GM18868 (cell line): ENCODE measurements at regions not wholly inside any gene's neighbourhood (a gene's known extent, or its start where the extent isn't known, plus 50 kb on each side); places are given as distances from the start of the nearest gene placed in this dataset.

ENCODE experiments used
- ATAC-seq: cut with Tn5 transposase; IDR thresholded peaks from one replicate; pipeline ENCODE4 v1.9.1; 2021; ENCODE audit warnings: mild to moderate bottlenecking, moderate library complexity; ENCODE audit not compliant: unreplicated experiment

GRCh38 chr5:143992496-143992895 lies 178.0 kb downstream of the YIPF5 start:
- no peak for ATAC-seq

- ATAC-seq = no peak
These were observed 167.6 kb downstream of the YIPF5 start for GRCh38 chr5:144002876-144003275.

- no peak for ATAC-seq
These were observed 166.8 kb downstream of the YIPF5 start for GRCh38 chr5:144003636-144004035.

DNA sequence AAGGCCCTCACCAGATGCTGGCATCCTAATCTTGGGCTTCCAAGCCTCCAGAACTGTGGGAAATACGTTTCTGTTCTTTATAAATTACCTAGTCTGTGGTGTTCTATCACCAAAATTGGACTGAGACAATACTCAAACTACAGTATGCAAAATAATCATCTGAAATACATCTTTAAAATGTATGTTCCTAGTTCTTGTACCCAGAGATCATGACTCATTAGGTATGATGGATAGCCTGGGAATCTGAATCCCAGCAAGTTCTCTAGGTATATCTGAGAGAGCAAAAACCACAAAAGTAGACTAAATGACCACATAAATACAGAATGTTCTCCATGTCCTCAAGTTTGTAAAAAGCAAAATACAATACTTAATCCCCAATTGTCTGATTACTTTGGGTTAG lies 166.3 kb downstream of the YIPF5 start:
- ATAC-seq = no peak

GRCh38 chr5:144004751-144005150 lies 165.7 kb downstream of the YIPF5 start:
- ATAC-seq = no peak

DNA sequence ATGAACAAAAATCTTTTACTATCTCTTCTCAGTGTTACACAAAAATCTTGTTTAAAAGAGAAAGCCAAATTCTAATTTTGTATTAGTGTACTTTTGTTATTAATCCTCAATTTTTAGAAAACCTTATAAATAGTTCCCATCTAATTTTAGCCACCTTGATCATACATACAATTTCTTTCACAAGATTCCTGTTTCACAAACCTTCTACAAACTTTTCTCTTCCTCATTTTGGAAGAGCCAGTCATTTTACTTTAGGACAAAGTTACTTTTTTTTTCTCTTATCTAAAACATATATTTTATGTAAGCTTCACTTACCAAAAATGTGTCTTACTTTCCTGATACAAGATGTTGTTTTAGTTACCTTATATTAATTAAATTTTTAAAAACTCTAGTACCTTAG lies 161.3 kb downstream of the YIPF5 start:
- no peak for ATAC-seq

GRCh38 chr5:144011388-144011787 lies 159.1 kb downstream of the YIPF5 start:
- ATAC-seq = no peak

GRCh38 chr5:144013816-144014215 lies 156.6 kb downstream of the YIPF5 start:
- no peak for ATAC-seq

DNA sequence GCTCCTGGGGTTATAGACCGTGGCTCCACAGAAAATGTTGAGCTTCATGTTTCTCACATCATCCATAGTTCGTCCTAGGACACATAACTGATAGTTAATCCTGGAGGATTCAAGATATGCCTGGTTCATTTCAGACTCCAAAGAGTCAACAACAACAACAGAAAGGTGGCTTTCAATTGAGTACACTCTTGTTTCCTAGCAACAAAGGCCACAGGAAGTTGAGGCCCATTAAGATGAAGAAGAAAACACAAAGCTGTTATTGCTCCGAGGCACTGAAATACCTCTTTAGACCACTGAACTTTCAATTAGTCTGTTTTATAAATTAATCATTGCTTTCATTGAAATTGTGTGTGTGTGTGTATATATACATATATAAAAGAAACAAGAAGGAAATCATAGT lies 154.5 kb downstream of the YIPF5 start:
- no peak for ATAC-seq

DNA sequence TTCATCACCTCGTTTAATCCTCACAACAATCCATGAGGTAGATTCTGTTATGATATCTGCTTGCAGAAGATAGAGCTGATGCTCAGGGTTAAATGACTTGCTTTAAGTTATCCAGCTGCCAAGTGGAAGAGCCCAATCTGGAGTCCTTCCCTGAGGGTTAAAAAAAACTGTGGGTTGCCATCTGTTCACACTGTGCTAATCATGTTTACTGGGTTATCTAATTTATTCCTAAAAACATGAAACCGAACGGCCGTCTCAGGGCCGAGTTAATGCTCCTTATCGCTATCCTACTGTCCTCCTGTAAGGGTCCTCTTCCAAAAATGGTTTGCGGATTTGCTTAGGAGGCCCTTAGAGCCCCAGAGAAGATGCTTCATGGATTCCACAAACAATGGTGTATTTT lies 153.3 kb downstream of the YIPF5 start:
- ATAC-seq = no peak

DNA sequence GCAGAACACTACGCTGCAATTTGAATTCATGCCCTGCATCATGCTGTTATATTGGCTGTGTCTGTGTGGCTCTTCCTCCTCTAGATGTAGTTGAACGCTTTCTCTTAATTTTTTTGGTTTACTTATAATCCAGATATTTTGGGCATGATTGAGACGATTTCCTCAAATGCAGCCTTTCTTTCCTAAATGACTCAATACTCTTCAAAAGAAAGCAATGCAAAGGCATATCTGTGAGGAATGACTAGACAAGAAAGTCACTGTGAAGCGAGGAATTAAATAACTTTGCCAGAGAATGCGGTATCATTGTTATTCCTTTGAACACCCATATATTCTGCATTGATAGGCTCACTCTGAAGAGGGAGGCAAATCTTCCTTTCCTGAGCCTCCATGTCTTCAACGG lies 152.8 kb downstream of the YIPF5 start:
- ATAC-seq = no peak

DNA sequence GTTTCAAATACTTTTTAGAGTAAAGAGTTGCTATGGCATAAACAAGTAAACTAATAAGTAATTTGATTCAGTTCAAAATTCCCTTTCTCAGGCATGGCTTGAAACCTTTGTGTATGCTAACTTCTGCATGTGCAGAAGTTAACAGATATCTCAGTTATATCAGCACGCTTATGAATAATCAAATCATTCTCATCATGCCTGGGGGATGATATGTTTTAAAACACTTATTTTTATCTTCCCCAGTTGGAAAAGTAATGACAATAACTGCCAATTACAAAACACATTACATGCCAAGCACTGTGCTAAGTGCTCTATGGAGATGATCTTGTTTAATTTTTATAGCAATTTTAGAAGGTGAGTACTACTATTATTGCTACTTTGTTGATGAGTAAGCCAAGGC lies 146.4 kb downstream of the YIPF5 start:
- no peak for ATAC-seq

DNA sequence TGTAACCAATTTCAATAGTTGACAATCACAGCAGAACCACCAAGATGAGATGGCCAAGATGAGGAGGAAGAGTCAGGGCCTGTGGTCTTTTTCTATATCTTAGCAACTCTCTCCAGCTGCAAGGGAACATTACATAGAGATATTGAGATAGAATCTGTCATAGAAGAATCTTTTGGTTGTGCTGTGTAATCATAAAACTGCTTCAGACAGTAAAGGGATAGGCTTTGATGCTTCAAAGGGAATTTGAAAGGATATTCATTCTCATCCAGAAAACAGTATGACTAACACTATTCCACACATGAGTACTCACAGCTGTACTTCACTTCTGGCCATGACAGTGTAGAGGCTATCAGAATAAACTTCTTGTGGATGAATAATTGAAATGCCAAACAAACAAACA lies 145.9 kb downstream of the YIPF5 start:
- no peak for ATAC-seq

DNA sequence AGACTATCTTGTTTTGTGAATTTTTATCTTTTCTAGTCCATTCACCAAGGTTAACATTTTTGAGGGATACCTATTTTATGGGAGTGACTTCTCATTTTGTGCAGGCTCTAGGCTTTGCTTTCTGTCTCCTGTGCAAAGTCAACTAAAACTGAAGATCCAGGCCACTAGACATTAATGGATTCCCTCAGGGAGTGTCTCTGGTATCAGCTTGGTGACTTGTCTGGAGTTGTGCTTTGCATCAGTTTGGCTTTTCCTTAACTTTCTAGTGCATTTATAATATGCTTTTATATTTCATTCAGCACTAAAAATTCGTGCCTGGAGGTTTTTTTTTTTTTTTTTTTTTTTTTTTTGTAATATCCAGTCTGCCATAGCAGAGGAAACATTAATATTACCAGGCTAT lies 144.2 kb downstream of the YIPF5 start:
- ATAC-seq = no peak

DNA sequence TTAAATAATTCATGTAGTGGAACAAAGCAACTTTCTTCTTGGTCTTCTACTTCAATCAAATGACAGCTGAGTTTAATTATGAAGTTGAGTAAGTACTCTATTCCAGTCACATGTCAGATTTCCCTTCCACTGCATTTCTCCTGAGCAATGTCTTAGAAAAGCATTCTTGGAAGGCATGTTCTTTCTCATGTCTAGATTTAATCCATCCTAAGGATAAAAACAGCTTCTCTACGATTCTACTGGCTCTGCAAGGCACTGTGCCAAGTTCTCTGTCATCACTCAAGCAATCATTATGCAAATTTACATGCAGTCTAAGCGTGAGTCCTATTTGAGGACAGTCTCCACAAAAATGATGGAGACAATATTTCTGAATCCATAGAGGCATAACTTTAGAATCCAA lies 142.4 kb downstream of the YIPF5 start:
- ATAC-seq = no peak

- ATAC-seq = no peak
These were observed 141.8 kb downstream of the YIPF5 start for GRCh38 chr5:144028636-144029035.

GRCh38 chr5:144030904-144031303 lies 139.6 kb downstream of the YIPF5 start:
- no peak for ATAC-seq

GRCh38 chr5:144032375-144032774 lies 138.1 kb downstream of the YIPF5 start:
- no peak for ATAC-seq

- ATAC-seq = no peak
These were observed 137.0 kb downstream of the YIPF5 start for GRCh38 chr5:144033486-144033885.

- ATAC-seq = no peak
These were observed 135.3 kb downstream of the YIPF5 start for GRCh38 chr5:144035046-144035740.

- no peak for ATAC-seq
These were observed 134.0 kb downstream of the YIPF5 start for GRCh38 chr5:144036476-144036875.

GRCh38 chr5:144040615-144041305 lies 129.7 kb downstream of the YIPF5 start:
- ATAC-seq = no peak

DNA sequence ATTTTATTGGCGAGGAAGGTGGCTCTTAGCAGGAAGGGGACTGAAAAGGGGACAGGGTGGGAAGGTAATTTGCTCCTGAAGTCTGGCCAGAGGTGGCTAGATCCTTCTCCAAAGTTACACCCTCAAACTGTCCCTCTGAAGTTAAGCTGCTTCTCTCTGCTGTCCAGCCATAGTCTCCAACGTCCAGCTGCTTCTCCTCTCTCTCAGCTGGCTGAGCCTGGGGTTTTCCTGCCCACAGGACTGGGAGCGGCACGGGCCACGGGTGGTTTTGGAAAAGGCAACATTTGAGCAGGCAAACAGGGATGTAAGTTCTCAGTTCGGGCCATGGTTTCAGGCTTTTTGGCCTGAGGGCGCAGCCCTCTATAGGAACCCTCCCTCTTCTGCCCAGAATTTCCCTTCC lies 128.3 kb downstream of the YIPF5 start:
- no peak for ATAC-seq
